HCT116 (cell line): ENCODE measurements at regions not wholly inside any gene's neighbourhood (a gene's known extent, or its start where the extent isn't known, plus 50 kb on each side); places are given as distances from the start of the nearest gene placed in this dataset.

Source experiments
- ATAC-seq: fragments of 200-7000 bp; cut with Tn5 transposase; 2 replicates; pipeline ENCODE4 v1.9.1; 2020; ENCODE audit warnings: mild to moderate bottlenecking, moderate library complexity
- BruUV-seq: library from RNA; stranded (reverse); fragments of 400-500 nt; replicated peaks from 2 replicates; lab custom pipeline; 2021; lab: Mats Ljungman, UMichigan
- CTCF ChIA-PET: fragments of 300-600 bp; sonication (Branson Sonifier 250); formaldehyde crosslinking; loops from one replicate; lab custom pipeline; 2021; ENCODE audit warnings: antibody characterized with exemption; lab: Charles Lee
- POLR2A ChIA-PET: fragments of 300-600, 350-600 bp; sonication (Branson Sonifier 250); formaldehyde crosslinking; loops from one replicate; lab custom pipeline; 2021; ENCODE audit warnings: antibody characterized with exemption; lab: Charles Lee
- RAD21 ChIA-PET, 2 experiments: fragments of 300-600 bp; sonication (Branson Sonifier 250); formaldehyde crosslinking; loops; one replicate each; lab custom pipeline; 2023; ENCODE audit warnings: low total read pairs in 2 of 2; ENCODE audit not compliant: uncharacterized antibody in 2 of 2, unreplicated experiment in 2 of 2, low non-redundant PET in 1 of 2; lab: Charles Lee
- DNase-seq: peaks from one replicate; pipeline ENCODE4 v3.0.0-alpha.2; 2010; ENCODE audit warnings: low read depth, low spot score
- H2AFZ ChIP-seq: fragments of 200-600 bp; shearing (Covaris generic), sonication (generic); 2 replicates; pipeline ENCODE4 v1.6.1; 2017; ENCODE audit warnings: low read depth, mixed run types, mixed read lengths, antibody characterized with exemption, low read length; ENCODE audit not compliant: poor library complexity, severe bottlenecking
- H3K27ac ChIP-seq: 2 replicates; pipeline ENCODE4 v1.5.1; 2012; ENCODE audit warnings: low read depth, low read length
- H3K27me3 ChIP-seq: fragments of 200-600 bp; sonication (generic); 2 replicates; pipeline ENCODE4 v1.6.1; 2016; ENCODE audit warnings: mixed run types, low read length, mixed read lengths; ENCODE audit not compliant: insufficient read depth
- H3K36me3 ChIP-seq, 2 experiments: fragments of 200-500 bp in 1 of 2; fragments of 200-600 bp in 1 of 2; sonication (Bioruptor generic) in 1 of 2; sonication (generic) in 1 of 2; 2 replicates each; pipeline versions ENCODE4 v1.5.1 to v1.6.1; 2014 to 2016; ENCODE audit warnings: low read length in 2 of 2, inconsistent platforms in 1 of 2, mixed read lengths in 1 of 2, mixed run types in 1 of 2; ENCODE audit not compliant: insufficient read depth in 2 of 2, control insufficient read depth in 1 of 2
- H3K4me1 ChIP-seq, 2 experiments: fragments of 200-600 bp in 1 of 2; sonication (generic) in 1 of 2; 2 replicates each; pipeline versions ENCODE4 v1.5.1 to v1.6.1; 2012 to 2017; ENCODE audit warnings: low read length in 2 of 2, inconsistent platforms in 1 of 2, mild to moderate bottlenecking in 1 of 2, mixed read lengths in 1 of 2, mixed run types in 1 of 2, moderate library complexity in 1 of 2; ENCODE audit not compliant: insufficient read depth in 2 of 2, control insufficient read depth in 1 of 2
- H3K4me2 ChIP-seq: fragments of 200-600 bp; sonication (generic); 2 replicates; pipeline ENCODE4 v1.6.1; 2017; ENCODE audit warnings: mixed run types, low read length, mixed read lengths
- H3K4me3 ChIP-seq, 2 experiments: fragments of 200-600 bp in 1 of 2; sonication (generic) in 1 of 2; replicated peaks in 1 of 2; 2 replicates each; pipeline ENCODE4 v1.5.1; 2011 to 2016; ENCODE audit warnings: low read length in 2 of 2, control low read depth in 1 of 2, low read depth in 1 of 2, mild to moderate bottlenecking in 1 of 2, mixed read lengths in 1 of 2, mixed run types in 1 of 2
- H3K79me2 ChIP-seq: fragments of 200-600 bp; sonication (generic); 2 replicates; pipeline ENCODE4 v1.6.1; 2017; ENCODE audit warnings: mild to moderate bottlenecking, mixed run types, low read length, moderate library complexity, mixed read lengths; ENCODE audit not compliant: insufficient read depth
- H3K9ac ChIP-seq: fragments of 200-600 bp; sonication (generic); 2 replicates; pipeline ENCODE4 v1.6.1; 2016; ENCODE audit warnings: low read length, mixed read lengths
- H3K9me2 ChIP-seq: fragments of 200-600 bp; sonication (generic), shearing (Covaris generic); 2 replicates; pipeline ENCODE4 v1.6.1; 2017; ENCODE audit warnings: mixed run types, mild to moderate bottlenecking, moderate library complexity; ENCODE audit not compliant: insufficient read depth
- H3K9me3 ChIP-seq, 2 experiments: fragments of 200-500 bp in 1 of 2; fragments of 200-600 bp in 1 of 2; sonication (Bioruptor generic) in 1 of 2; sonication (generic) in 1 of 2; 2 replicates each; pipeline ENCODE4 v1.6.1; 2014 to 2017; ENCODE audit warnings: low read length in 2 of 2, mixed read lengths in 2 of 2, inconsistent platforms in 1 of 2, low read depth in 1 of 2, mild to moderate bottlenecking in 1 of 2, mixed run types in 1 of 2, moderate library complexity in 1 of 2; ENCODE audit not compliant: control insufficient read depth in 1 of 2, insufficient read depth in 1 of 2
- H4K20me1 ChIP-seq: fragments of 200-600 bp; sonication (generic), shearing (Covaris generic); 2 replicates; pipeline ENCODE4 v1.6.1; 2017; ENCODE audit warnings: mixed run types, mild to moderate bottlenecking, moderate library complexity; ENCODE audit not compliant: insufficient read depth
- CBX3 ChIP-seq: IDR thresholded peaks from 2 replicates; pipeline ENCODE4 v1.6.1; 2012; ENCODE audit warnings: low read depth
- CEBPB ChIP-seq: IDR thresholded peaks from 2 replicates; pipeline ENCODE4 v1.6.1; 2012; ENCODE audit warnings: low read depth
- JUND ChIP-seq: IDR thresholded peaks from 2 replicates; pipeline ENCODE4 v1.6.1; 2012
- POLR2AphosphoS5 ChIP-seq: IDR thresholded peaks from 2 replicates; pipeline ENCODE4 v1.6.1; 2011; ENCODE audit warnings: mild to moderate bottlenecking, low read depth, low read length, moderate library complexity
- SIN3A ChIP-seq: IDR thresholded peaks from 2 replicates; pipeline ENCODE4 v1.6.1; 2012; ENCODE audit warnings: low read depth
- TCF7L2 ChIP-seq: IDR thresholded peaks from 2 replicates; pipeline ENCODE4 v1.7.0; 2011; ENCODE audit warnings: borderline replicate concordance, inconsistent platforms; ENCODE audit not compliant: insufficient read depth, insufficient read length; ENCODE audit errors: extremely low read depth
- ZBTB33 ChIP-seq: IDR thresholded peaks from 2 replicates; pipeline ENCODE4 v1.6.1; 2011; ENCODE audit warnings: mild to moderate bottlenecking, low read length, moderate library complexity; ENCODE audit not compliant: insufficient replicate concordance; ENCODE audit errors: extremely low read depth
- ZNF274 ChIP-seq: fragments of 200-500 bp; sonication (Bioruptor generic); IDR thresholded peaks from 2 replicates; pipeline ENCODE4 v1.6.1; 2014; ENCODE audit warnings: mild to moderate bottlenecking, low read depth, low read length, inconsistent platforms
- intact Hi-C: fragments of 100-400 bp; cut with micrococcal nuclease; formaldehyde crosslinking; loops from 2 replicates; pipeline ENCODE4 v1.10.0; 2022
- TF ChIP-seq, protein P1 (sequence below), 3 experiments: fragments of 200-600 bp in 1 of 3; sonication (generic) in 1 of 3; IDR thresholded peaks in 2 of 3; conservative IDR thresholded peaks in 1 of 3; 2 replicates each; pipeline ENCODE4 v1.5.1; 2012 to 2017; ENCODE audit warnings: low read depth in 2 of 3, low read length in 2 of 3, antibody characterized with exemption in 1 of 3, borderline replicate concordance in 1 of 3, control low read depth in 1 of 3, mild to moderate bottlenecking in 1 of 3, mixed read lengths in 1 of 3, mixed run types in 1 of 3, moderate library complexity in 1 of 3; ENCODE audit not compliant: insufficient read depth in 1 of 3

DNA sequence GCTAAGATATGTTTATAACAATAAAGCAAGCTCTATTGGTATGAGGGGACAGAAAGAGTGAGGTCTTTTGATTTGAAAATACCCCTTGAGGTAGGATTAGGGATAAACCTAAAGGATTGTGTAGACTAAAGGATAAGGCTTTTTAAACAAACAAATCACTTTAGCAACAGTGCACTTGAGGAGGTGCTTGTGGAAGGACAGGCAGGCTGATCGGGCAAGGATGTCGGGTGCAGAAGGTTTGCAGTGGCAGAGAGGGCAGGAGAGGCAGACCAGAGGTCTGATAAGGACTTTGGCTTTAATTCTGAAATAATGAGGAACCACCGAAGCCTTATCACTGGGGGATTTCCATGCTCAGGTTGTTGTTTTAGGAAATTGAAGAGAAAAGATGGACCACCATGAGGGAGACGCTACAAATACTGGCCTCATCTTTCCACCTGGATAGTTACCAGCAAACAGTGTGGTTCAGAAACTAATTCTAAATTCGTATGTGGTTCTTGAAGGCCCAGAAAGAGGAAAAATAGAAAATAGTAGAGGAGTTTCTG, 119.5 kb upstream of the KLF6 start:
- Histone ChIP-seq H3K27me3 (no peaks in the 10 kb centered on the region), H3K9me3 (no peaks in the 10 kb centered on the region), H3K36me3 (no peaks in the 10 kb centered on the region), H3K79me2 (no peaks in the 10 kb centered on the region), H3K4me1 (peaks cover 0 to 7% of the 10 kb centered on the region in 2 experiments; a peak in 2 of 4 replicates), H3K4me2 (no peak overlapping the region), H3K9ac (no peak overlapping the region), H2AFZ (no peak overlapping the region)
- no TSS peak for BruUV-seq
- RAD21 ChIA-PET = no interaction called here
- DNase-seq (no peak), ATAC-seq (no peak)
- POLR2A ChIA-PET = no interaction called here
- CTCF ChIA-PET = no interaction called here
- intact Hi-C loops = no loop called here
- TF ChIP-seq CEBPB (no peak), TCF7L2 (no peak), CBX3 (no peak), ZNF274 (no peak), JUND (no peak)
- TF ChIP-seq, protein P1, sequence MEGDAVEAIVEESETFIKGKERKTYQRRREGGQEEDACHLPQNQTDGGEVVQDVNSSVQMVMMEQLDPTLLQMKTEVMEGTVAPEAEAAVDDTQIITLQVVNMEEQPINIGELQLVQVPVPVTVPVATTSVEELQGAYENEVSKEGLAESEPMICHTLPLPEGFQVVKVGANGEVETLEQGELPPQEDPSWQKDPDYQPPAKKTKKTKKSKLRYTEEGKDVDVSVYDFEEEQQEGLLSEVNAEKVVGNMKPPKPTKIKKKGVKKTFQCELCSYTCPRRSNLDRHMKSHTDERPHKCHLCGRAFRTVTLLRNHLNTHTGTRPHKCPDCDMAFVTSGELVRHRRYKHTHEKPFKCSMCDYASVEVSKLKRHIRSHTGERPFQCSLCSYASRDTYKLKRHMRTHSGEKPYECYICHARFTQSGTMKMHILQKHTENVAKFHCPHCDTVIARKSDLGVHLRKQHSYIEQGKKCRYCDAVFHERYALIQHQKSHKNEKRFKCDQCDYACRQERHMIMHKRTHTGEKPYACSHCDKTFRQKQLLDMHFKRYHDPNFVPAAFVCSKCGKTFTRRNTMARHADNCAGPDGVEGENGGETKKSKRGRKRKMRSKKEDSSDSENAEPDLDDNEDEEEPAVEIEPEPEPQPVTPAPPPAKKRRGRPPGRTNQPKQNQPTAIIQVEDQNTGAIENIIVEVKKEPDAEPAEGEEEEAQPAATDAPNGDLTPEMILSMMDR (IDR thresholded peaks at IDR 0.05 in 2 of 3, conservative IDR thresholded peaks at IDR 0.05 in 1 of 3; ENCODE audit: borderline replicate concordance in 1 of 3, insufficient read depth in 1 of 3, low read depth in 2 of 3, low read length in 2 of 3) = no peak
- TF ChIP-seq, all 23 proteins: peak for 0
- H3K27ac ChIP-seq = no peak overlapping the region
- H4K20me1 ChIP-seq = no peaks in the 10 kb centered on the region
- no peaks in the 10 kb centered on the region for H3K9me2 ChIP-seq
- H3K4me3 ChIP-seq = no peak overlapping the region

- no peak for ATAC-seq
- no peak overlapping the region for H3K27ac ChIP-seq
- CTCF ChIA-PET = no interaction called here
- no peaks in the 10 kb centered on the region for H3K27me3 ChIP-seq
- no peaks in the 10 kb centered on the region for H3K79me2 ChIP-seq
- H3K4me1 ChIP-seq = peaks cover 0 to 19% of the 10 kb centered on the region in 2 experiments; a peak in 2 of 4 replicates
- POLR2A ChIA-PET = no interaction called here
- TF ChIP-seq SIN3A = no peak
- TF ChIP-seq ZBTB33 = no peak
- no peak for TF ChIP-seq POLR2AphosphoS5
- RAD21 ChIA-PET = no interaction called here
- no peaks in the 10 kb centered on the region for H3K9me2 ChIP-seq
- H3K9ac ChIP-seq = no peak overlapping the region
- no peaks in the 10 kb centered on the region for H4K20me1 ChIP-seq
- intact Hi-C loops = no loop called here
- H3K9me3 ChIP-seq = no peaks in the 10 kb centered on the region
- no TSS peak for BruUV-seq
- H3K4me3 ChIP-seq = no peak overlapping the region
- H2AFZ ChIP-seq = no peak overlapping the region
- H3K36me3 ChIP-seq = no peaks in the 10 kb centered on the region
- DNase-seq = no peak
- no peak overlapping the region for H3K4me2 ChIP-seq
Observed at GRCh38 chr10:3902809-3903410, 117.9 kb upstream of the KLF6 start.
